ENCODE measurements at regions not wholly inside any gene's neighbourhood (a gene's known extent, or its start where the extent isn't known, plus 50 kb on each side); places are given as distances from the start of the nearest gene placed in this dataset.

- no peak overlapping the region for H3K4me3 ChIP-seq
- no peaks in the 10 kb centered on the region for H3K4me1 ChIP-seq (replicated peaks in 1 of 2; ENCODE audit: control insufficient read depth in 2 of 2, insufficient read depth in 2 of 2, low read length in 2 of 2)
- ChIA-PET CTCF (ENCODE audit: low intra/inter-chr PET ratio) (no interaction called here), POLR2A (no interaction called here)
- DNase-seq (ENCODE audit: extremely low read depth in 1 of 4, low spot score in 3 of 4) (no peak), ATAC-seq (no peak), FAIRE-seq (no peak)
- H3K9me1 ChIP-seq (ENCODE audit: control insufficient read depth, insufficient read depth, low read length), result no peaks in the 10 kb centered on the region
- no peak overlapping the region for H3K27ac ChIP-seq (ENCODE audit: extremely low read depth, low read depth, low read length)
- H3K79me2 ChIP-seq (ENCODE audit: control insufficient read depth, insufficient read depth, low read length), result no peaks in the 10 kb centered on the region
- H4K20me1 ChIP-seq (replicated peaks; ENCODE audit: control insufficient read depth, insufficient read depth, low read length), result no peaks in the 10 kb centered on the region
- TF ChIP-seq SP2 (IDR thresholded peaks at IDR 0.05; ENCODE audit: extremely low read depth, low read depth, low read length, poor library complexity, severe bottlenecking) (no peak), IRF9 (tag; IDR thresholded peaks at IDR 0.05) (no peak), OTX1 (CRISPR knock-in tag; IDR thresholded peaks at IDR 0.05) (no peak), ZNF717 (CRISPR knock-in tag; IDR thresholded peaks at IDR 0.05) (no peak), CBX3 (IDR thresholded peaks at IDR 0.05; ENCODE audit: borderline replicate concordance in 1 of 2, low read length in 2 of 2) (no peak), ZNF764 (CRISPR knock-in tag; IDR thresholded peaks at IDR 0.05; ENCODE audit: low read depth) (no peak), SP1 (CRISPR knock-in tag; IDR thresholded peaks at IDR 0.05) (no peak), SIN3B (IDR thresholded peaks at IDR 0.05; ENCODE audit: low read depth) (no peak), SETDB1 (IDR thresholded peaks at IDR 0.05; ENCODE audit: low read length) (no peak)
- no peaks in the 10 kb centered on the region for H3K9me3 ChIP-seq (replicated peaks; ENCODE audit: control insufficient read depth, insufficient read depth, low read depth, low read length)
- no TSS peak for BruUV-seq (replicated peaks)
- in situ Hi-C loops (cut with MboI), result no loop called here
- no peaks in the 10 kb centered on the region for H3K36me3 ChIP-seq (ENCODE audit: control insufficient read depth, insufficient read depth, low read length)
- no peak overlapping the region for H3K4me2 ChIP-seq (ENCODE audit: insufficient read depth, low read length)
- no peak overlapping the region for H3K9ac ChIP-seq (ENCODE audit: insufficient read depth in 1 of 2, low read depth in 2 of 2, low read length in 2 of 2)
- H3K27me3 ChIP-seq (ENCODE audit: control insufficient read depth in 2 of 2, insufficient read depth in 2 of 2, low read length in 2 of 2), result no peaks in the 10 kb centered on the region
- intact Hi-C loops (cut with micrococcal nuclease), result no loop called here
- no peak overlapping the region for H2AFZ ChIP-seq (ENCODE audit: low read depth, low read length)
These were observed 738.9 kb upstream of the PTBP2 start for GRCh38 chr1:95982711-95983110.
